Thyroid gland (tissue), 4 donors: ENCODE measurements at regions not wholly inside any gene's neighbourhood (a gene's known extent, or its start where the extent isn't known, plus 50 kb on each side); places are given as distances from the start of the nearest gene placed in this dataset.

Source experiments
- DNase-seq, 2 donors: peaks; one replicate each; pipeline ENCODE4 v3.0.0-alpha.2; 2019
- H3K27ac ChIP-seq, 3 donors: fragments of 200-600 bp; sonication (generic); 1 replicate in 2 of 3; 2 replicates in 1 of 3; pipeline ENCODE4 v1.5.1; 2016 to 2019; ENCODE audit warnings: mild to moderate bottlenecking in 1 of 3, moderate library complexity in 1 of 3
- H3K27me3 ChIP-seq: fragments of 200-600 bp; sonication (generic); one replicate; pipeline ENCODE4 v1.5.1; 2019
- H3K36me3 ChIP-seq, 2 donors: fragments of 200-600 bp; sonication (generic); one replicate each; pipeline ENCODE4 v1.5.1; 2016 to 2019
- H3K4me1 ChIP-seq, 2 donors: fragments of 200-600 bp; sonication (generic); one replicate each; pipeline ENCODE4 v1.5.1; 2017 to 2019
- H3K4me3 ChIP-seq, 3 donors: fragments of 200-600 bp; sonication (generic); replicated peaks in 1 of 3; 1 replicate in 2 of 3; 2 replicates in 1 of 3; pipeline ENCODE4 v1.5.1; 2016; ENCODE audit warnings: mild to moderate bottlenecking in 1 of 3
- H3K9me3 ChIP-seq: fragments of 200-600 bp; sonication (generic); one replicate; pipeline ENCODE4 v1.5.1; 2017
- CTCF ChIP-seq, 6 experiments: fragments of 200-600 bp in 3 of 6; fragments of 450-650 bp in 3 of 6; sonication (generic) in 3 of 6; IDR thresholded peaks; one replicate each; pipeline ENCODE4 v1.5.1; 2016 to 2019; ENCODE audit warnings: antibody characterized with exemption in 6 of 6, mild to moderate bottlenecking in 2 of 6, inconsistent platforms in 1 of 6, moderate library complexity in 1 of 6
- POLR2A ChIP-seq, 2 donors: fragments of 450-650 bp; IDR thresholded peaks; one replicate each; pipeline ENCODE4 v1.6.1; 2017; ENCODE audit warnings: antibody characterized with exemption in 2 of 2, mild to moderate bottlenecking in 2 of 2, moderate library complexity in 1 of 2
- WGBS, 2 donors: methylation state at CpG; one replicate each; pipeline ENCODE4 v1.1.5; 2017; 5-methylcytosine and 5-hydroxymethylcytosine counted together
- intact Hi-C: fragments of 100-400 bp; cut with DNase I; formaldehyde crosslinking; loops from one replicate; pipeline ENCODE4 v1.15.1; 2023

DNA sequence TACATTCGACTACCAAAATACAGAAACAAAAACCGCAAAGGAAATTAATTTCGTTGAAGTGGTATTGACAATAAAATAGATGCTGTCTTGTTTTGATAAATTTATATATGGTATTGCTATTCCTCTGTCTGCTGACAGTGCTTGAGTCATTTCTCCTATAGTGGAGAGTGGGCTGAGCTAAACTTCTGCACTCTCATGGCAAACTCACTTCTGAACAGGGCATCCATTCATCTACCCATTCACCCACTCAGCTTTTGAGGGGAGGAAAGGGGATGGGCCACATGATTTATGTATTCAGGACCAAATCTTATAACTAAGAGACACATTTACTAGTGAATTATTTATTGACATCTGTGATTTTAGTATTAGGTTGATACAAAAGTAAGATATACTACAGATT lies 137.6 kb upstream of the PLXNA4 start:
- Histone ChIP-seq H3K4me3 (no peak overlapping the region), H3K4me1 (no peaks in the 10 kb centered on the region), H3K36me3 (no peaks in the 10 kb centered on the region), H3K27me3 (no peaks in the 10 kb centered on the region), H3K27ac (no peak overlapping the region), H3K9me3 (no peaks in the 10 kb centered on the region)
- TF ChIP-seq POLR2A (IDR thresholded peaks at IDR 0.05) = no peak
- no peak for TF ChIP-seq CTCF (IDR thresholded peaks at IDR 0.05)
- WGBS, 2 donors = 93 to 94% methylated on average over 3 of the region's 3 CpGs
- DNase-seq = no peak
- intact Hi-C loops = no loop called here

DNA sequence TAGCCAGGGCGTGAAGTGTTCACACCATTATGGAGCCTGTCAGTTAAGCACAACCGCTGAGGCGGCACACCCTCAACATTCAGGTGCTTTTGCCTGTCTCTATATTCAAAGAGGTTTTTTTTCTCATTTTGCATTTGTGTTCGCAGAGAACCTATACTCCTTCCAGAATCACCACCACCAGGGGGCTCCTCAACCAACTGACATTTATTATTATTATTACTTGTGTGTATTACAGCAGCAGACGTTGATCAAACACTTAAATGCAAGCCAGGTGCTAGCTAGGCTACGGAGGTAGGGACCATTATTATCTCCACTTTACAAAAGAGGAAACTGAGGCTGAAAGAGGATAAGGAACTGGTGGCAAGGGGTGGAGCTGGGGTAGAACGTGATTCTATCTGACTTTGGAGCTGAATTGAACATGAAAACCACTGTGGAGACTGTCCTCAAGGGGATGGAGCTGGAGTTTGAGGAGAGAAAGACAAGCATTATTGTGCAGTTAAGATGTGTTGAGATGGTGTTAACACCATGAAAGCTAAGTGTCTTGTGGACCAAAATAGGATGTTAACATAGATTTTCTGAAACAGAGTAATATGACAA lies 133.8 kb upstream of the PLXNA4 start:
- Histone ChIP-seq H3K27me3 (no peaks in the 10 kb centered on the region), H3K36me3 (no peaks in the 10 kb centered on the region), H3K27ac (no peak overlapping the region), H3K9me3 (no peaks in the 10 kb centered on the region), H3K4me1 (no peaks in the 10 kb centered on the region), H3K4me3 (no peak overlapping the region)
- WGBS, 2 donors = 70% methylated on average over 7 of the region's 7 CpGs
- intact Hi-C loops = no loop called here
- peak in 4 of 6 experiments; percentile 10 to 49 (median 36) for TF ChIP-seq CTCF (IDR thresholded peaks at IDR 0.05)
- no peak for TF ChIP-seq POLR2A (IDR thresholded peaks at IDR 0.05)
- peak; percentile 22 to 28 for DNase-seq

GRCh38 chr7:132708470-132708869 lies 132.2 kb upstream of the PLXNA4 start:
- no peak for DNase-seq
- Histone ChIP-seq H3K4me1 (no peaks in the 10 kb centered on the region), H3K36me3 (no peaks in the 10 kb centered on the region), H3K4me3 (no peak overlapping the region), H3K27ac (no peak overlapping the region), H3K27me3 (no peaks in the 10 kb centered on the region), H3K9me3 (no peaks in the 10 kb centered on the region)
- TF ChIP-seq CTCF (IDR thresholded peaks at IDR 0.05) (no peak), POLR2A (IDR thresholded peaks at IDR 0.05) (no peak)
- WGBS, 2 donors = 94% methylated on average over 5 of the region's 5 CpGs
- intact Hi-C loops = no loop called here

DNA sequence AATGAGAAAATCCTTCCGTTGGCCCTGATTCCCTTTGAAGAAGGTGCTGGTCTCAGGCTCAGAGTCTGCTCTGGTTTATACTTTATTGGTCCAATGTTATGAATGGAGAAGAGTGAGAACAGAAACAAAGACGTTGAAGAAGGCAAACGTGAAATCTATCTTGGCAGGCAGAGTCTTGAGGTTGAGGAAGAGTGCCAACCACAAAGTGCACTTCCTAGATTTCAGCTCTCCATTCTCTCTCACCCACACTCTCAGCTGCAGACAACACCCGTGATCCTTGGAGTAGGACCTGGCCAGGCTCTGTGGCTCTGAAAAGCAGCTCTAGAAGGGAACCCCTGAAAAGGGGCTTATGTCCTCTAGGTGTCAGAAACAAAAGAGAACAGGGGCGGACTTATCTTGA lies 128.9 kb upstream of the PLXNA4 start:
- no peaks in the 10 kb centered on the region for H3K36me3 ChIP-seq
- no peaks in the 10 kb centered on the region for H3K4me1 ChIP-seq
- H3K9me3 ChIP-seq = no peaks in the 10 kb centered on the region
- H3K27me3 ChIP-seq = no peaks in the 10 kb centered on the region
- no peak for DNase-seq
- TF ChIP-seq POLR2A (IDR thresholded peaks at IDR 0.05) = no peak
- TF ChIP-seq CTCF (IDR thresholded peaks at IDR 0.05) = no peak
- H3K4me3 ChIP-seq = no peak overlapping the region
- H3K27ac ChIP-seq = no peak overlapping the region
- intact Hi-C loops = no loop called here
- 56 to 61% methylated on average over 5 of the region's 5 CpGs for WGBS, 2 donors

DNA sequence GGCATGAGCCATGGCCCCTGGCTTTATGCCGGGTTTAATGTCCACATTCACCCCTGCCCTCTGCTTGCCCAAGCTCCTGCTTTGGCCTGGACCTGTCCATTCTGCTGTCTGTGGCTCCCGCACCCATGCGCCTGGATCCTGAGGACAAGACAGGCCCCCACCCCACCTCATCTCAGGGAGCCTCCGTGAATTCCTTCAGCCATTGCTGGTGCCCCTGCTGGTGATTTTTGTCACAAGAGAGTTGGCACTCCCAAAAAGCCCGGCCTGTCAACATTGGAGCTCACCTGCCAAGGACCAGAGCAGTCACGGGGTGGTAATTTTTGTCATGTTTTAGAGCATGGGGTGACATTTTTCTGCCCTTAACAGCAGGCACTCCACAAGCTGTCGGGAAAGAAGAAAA lies 127.5 kb upstream of the PLXNA4 start:
- H3K36me3 ChIP-seq = no peaks in the 10 kb centered on the region
- WGBS, 2 donors = 87 to 88% methylated on average over 7 of the region's 7 CpGs
- intact Hi-C loops = no loop called here
- TF ChIP-seq POLR2A (IDR thresholded peaks at IDR 0.05) = no peak
- no peak for TF ChIP-seq CTCF (IDR thresholded peaks at IDR 0.05)
- DNase-seq = no peak
- H3K4me3 ChIP-seq = no peak overlapping the region
- no peak overlapping the region for H3K27ac ChIP-seq
- no peaks in the 10 kb centered on the region for H3K9me3 ChIP-seq
- no peaks in the 10 kb centered on the region for H3K4me1 ChIP-seq
- no peaks in the 10 kb centered on the region for H3K27me3 ChIP-seq
